Osteocyte (in vitro differentiated cells): ENCODE measurements at regions not wholly inside any gene's neighbourhood (a gene's known extent, or its start where the extent isn't known, plus 50 kb on each side); places are given as distances from the start of the nearest gene placed in this dataset.
"Not testable (repeated sequence)": the region's sequence is repeated elsewhere in the genome, so short reads cannot be mapped to it uniquely, and the experiment has no call there.

Experiments used
- DNase-seq: peaks from one replicate; pipeline ENCODE4 v3.0.0; 2021; ENCODE audit warnings: mixed read lengths; ENCODE audit not compliant: unreplicated experiment; ENCODE audit errors: extremely low spot score
- H3K27ac Mint-ChIP-seq: one replicate; pipeline ENCODE4 v1.8.0; 2021; ENCODE audit warnings: mild to moderate bottlenecking, mixed read lengths; ENCODE audit not compliant: unreplicated experiment
- H3K27me3 Mint-ChIP-seq: one replicate; pipeline ENCODE4 v1.8.0; 2021; ENCODE audit warnings: mixed read lengths; ENCODE audit not compliant: unreplicated experiment
- H3K36me3 Mint-ChIP-seq: one replicate; pipeline ENCODE4 v1.8.0; 2021; ENCODE audit warnings: mixed read lengths; ENCODE audit not compliant: unreplicated experiment
- H3K4me1 Mint-ChIP-seq: one replicate; pipeline ENCODE4 v1.8.0; 2021; ENCODE audit warnings: mixed read lengths; ENCODE audit not compliant: unreplicated experiment
- H3K4me3 Mint-ChIP-seq: one replicate; pipeline ENCODE4 v1.8.0; 2021; ENCODE audit warnings: mild to moderate bottlenecking, moderate library complexity, mixed read lengths; ENCODE audit not compliant: unreplicated experiment
- H3K9me3 Mint-ChIP-seq: one replicate; pipeline ENCODE4 v1.8.0; 2021; ENCODE audit warnings: mixed read lengths; ENCODE audit not compliant: unreplicated experiment
- TF ChIP-seq, protein P1 (sequence below): fragments of 200-600 bp; sonication (generic); IDR thresholded peaks from 2 replicates; pipeline ENCODE4 v1.5.0; 2021; ENCODE audit warnings: antibody characterized with exemption, mild to moderate bottlenecking, moderate library complexity

DNA sequence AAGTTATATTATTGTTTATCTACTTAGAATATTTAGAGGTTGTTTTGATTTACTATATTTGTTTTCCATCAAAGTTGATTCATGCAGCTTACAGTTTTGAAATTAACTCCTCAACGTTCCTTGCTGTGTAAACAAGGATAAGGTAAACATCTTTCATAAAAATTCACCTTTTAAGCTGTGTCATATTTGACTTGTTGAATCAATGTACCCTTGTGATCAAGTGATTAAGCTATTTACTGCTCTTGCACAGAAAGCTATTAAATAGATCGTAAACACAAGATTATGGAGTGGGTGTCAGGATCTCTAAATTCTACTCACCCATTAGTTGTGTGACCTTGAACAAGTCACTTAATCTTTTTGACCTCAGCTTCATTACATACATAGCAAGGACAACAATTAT is 2054.0 kb upstream of the NUDT12 start:
- H3K27me3 Mint-ChIP-seq: no peaks in the 10 kb centered on the region
- TF ChIP-seq, protein P1, sequence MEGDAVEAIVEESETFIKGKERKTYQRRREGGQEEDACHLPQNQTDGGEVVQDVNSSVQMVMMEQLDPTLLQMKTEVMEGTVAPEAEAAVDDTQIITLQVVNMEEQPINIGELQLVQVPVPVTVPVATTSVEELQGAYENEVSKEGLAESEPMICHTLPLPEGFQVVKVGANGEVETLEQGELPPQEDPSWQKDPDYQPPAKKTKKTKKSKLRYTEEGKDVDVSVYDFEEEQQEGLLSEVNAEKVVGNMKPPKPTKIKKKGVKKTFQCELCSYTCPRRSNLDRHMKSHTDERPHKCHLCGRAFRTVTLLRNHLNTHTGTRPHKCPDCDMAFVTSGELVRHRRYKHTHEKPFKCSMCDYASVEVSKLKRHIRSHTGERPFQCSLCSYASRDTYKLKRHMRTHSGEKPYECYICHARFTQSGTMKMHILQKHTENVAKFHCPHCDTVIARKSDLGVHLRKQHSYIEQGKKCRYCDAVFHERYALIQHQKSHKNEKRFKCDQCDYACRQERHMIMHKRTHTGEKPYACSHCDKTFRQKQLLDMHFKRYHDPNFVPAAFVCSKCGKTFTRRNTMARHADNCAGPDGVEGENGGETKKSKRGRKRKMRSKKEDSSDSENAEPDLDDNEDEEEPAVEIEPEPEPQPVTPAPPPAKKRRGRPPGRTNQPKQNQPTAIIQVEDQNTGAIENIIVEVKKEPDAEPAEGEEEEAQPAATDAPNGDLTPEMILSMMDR: no peak
- no peaks in the 10 kb centered on the region for H3K36me3 Mint-ChIP-seq
- H3K4me3 Mint-ChIP-seq: no peak overlapping the region
- no peaks in the 10 kb centered on the region for H3K9me3 Mint-ChIP-seq
- H3K4me1 Mint-ChIP-seq: peaks cover 6% of the 10 kb centered on the region
- DNase-seq: no peak
- H3K27ac Mint-ChIP-seq: no peak overlapping the region

DNA sequence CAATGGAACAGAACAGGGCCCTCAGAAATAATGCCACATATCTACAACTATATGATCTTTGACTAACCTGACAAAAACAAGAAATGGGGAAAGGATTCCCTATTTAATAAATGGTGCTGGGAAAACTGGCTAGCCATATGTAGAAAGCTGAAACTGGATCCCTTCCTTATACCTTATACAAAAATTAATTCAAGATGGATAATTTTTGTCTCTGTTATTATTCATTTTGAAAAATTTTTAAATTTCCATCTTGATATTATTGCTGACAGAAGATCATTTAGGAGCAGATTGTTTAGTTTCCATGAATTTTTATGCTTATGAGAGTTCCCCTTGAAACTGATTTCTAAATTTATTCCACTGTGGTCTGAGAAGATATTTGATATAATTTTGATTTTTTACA is 2039.8 kb upstream of the NUDT12 start:
- peaks cover 48% of the 10 kb centered on the region for H3K9me3 Mint-ChIP-seq
- H3K36me3 Mint-ChIP-seq, DNase-seq, H3K4me3 Mint-ChIP-seq, H3K27ac Mint-ChIP-seq, H3K27me3 Mint-ChIP-seq, H3K4me1 Mint-ChIP-seq: not testable (repeated sequence)

GRCh38 chr5:105593011-105593760 is 2030.6 kb upstream of the NUDT12 start:
- TF ChIP-seq, protein P1: no peak
- no peak overlapping the region for H3K27ac Mint-ChIP-seq
- H3K9me3 Mint-ChIP-seq: no peaks in the 10 kb centered on the region
- H3K4me1 Mint-ChIP-seq: no peaks in the 10 kb centered on the region
- DNase-seq: no peak
- no peak overlapping the region for H3K4me3 Mint-ChIP-seq
- no peaks in the 10 kb centered on the region for H3K27me3 Mint-ChIP-seq
- no peaks in the 10 kb centered on the region for H3K36me3 Mint-ChIP-seq

DNA sequence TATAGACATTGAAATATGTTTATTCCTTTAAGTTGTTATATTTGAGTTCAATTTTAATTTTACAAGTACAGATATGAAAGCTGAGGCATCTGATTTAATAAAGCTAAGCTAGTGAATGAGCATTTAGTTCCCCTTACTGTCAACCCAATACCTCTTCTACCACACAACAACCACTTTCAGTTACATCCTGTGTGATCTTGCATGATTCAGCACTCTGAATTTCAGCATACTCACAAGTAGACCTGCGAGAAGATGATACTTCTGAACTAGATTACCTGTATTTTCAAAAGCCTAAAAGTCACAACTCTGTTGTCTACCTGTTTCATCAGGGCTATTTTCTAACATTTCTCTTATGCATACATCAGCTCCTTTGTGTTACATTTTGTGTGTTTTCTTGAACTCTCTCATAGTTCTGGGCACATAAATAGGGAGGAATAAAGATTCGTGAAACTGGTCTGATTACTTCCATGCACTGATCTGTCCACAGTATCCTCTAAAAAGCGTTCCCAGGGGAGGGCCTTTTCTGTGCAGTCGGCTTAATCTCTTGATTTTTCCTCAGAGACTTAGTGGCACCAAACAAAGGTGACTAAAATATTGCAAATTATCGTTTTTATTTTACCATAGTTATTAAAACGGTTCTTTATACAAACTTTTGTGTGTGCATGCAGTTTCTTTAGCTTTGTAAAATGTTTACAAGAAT is 2025.5 kb upstream of the NUDT12 start:
- H3K9me3 Mint-ChIP-seq: peaks cover 13% of the 10 kb centered on the region
- H3K4me3 Mint-ChIP-seq: no peak overlapping the region
- no peak overlapping the region for H3K27ac Mint-ChIP-seq
- no peaks in the 10 kb centered on the region for H3K4me1 Mint-ChIP-seq
- no peaks in the 10 kb centered on the region for H3K27me3 Mint-ChIP-seq
- H3K36me3 Mint-ChIP-seq: no peaks in the 10 kb centered on the region
- DNase-seq: no peak
- TF ChIP-seq, protein P1: no peak

DNA sequence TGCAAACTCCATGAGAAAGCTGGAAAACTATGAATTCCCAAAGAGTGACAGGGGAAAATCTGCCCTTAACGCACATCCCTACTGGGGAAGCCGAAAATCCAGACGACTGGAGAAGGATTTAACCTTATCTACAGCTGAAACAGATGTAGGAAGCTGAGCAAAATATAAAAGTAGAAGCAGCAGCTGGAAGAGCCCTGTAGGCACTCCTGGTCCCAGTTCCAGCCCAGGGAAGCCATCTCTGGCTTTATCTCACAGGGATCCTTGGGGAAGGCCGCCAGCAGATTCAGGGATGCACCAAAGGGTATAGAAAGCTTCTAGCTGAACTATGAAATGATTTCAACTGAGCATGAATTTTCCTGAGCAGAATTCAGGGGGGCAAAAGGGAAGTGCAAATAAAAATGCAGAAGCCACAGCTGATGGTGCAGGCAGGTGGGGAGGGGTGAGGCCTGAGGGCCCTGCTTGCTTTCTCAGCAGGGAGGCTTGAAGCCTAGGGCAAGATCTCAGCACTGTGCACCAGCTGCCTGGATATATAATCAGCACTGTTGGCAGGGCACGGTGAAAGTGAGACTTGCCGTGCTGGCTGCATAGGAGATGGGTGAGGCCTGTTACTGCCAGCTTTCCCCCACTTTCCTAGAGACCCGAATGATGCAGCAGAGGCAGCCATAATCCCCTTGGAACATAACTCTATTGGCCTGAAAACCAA is 2019.5 kb upstream of the NUDT12 start:
- Mint-ChIP-seq H3K27ac (no peak overlapping the region), H3K9me3 (peaks cover 25% of the 10 kb centered on the region), H3K4me1 (no peaks in the 10 kb centered on the region), H3K4me3 (no peak overlapping the region), H3K27me3 (no peaks in the 10 kb centered on the region), H3K36me3 (peaks cover 2% of the 10 kb centered on the region)
- TF ChIP-seq, protein P1: no peak
- no peak for DNase-seq
